ENCODE measurements at regions not wholly inside any gene's neighbourhood (a gene's known extent, or its start where the extent isn't known, plus 50 kb on each side); places are given as distances from the start of the nearest gene placed in this dataset.

Small RNA genes in the stretch of these regions (small RNA-seq; reads per million reads assigned to genes)
- 0 reads per million in 4 donors for gene BX088702.1

Data from upper lobe of left lung (tissue), 4 donors.